CD4-positive, alpha-beta T cell (primary cell): ENCODE measurements at regions not wholly inside any gene's neighbourhood (a gene's known extent, or its start where the extent isn't known, plus 50 kb on each side); places are given as distances from the start of the nearest gene placed in this dataset.

Experiments
- ATAC-seq: fragments of 200-7000 bp; cut with Tn5 transposase; one replicate; pipeline ENCODE4 v1.10.0; 2022; ENCODE audit warnings: mild to moderate bottlenecking; ENCODE audit not compliant: poor library complexity
- CTCF ChIA-PET: fragments of 350-600 bp; sonication (Branson Sonifier 250); formaldehyde crosslinking; loops from one replicate; lab custom pipeline; 2021; ENCODE audit warnings: antibody characterized with exemption, inconsistent platforms; lab: Charles Lee
- POLR2A ChIA-PET: fragments of 350-600 bp; sonication (Branson Sonifier 250); formaldehyde crosslinking; loops from one replicate; lab custom pipeline; 2021; ENCODE audit warnings: antibody characterized with exemption, inconsistent platforms; lab: Charles Lee
- DNase-seq, 14 experiments: peaks; one replicate each; pipeline ENCODE4 v3.0.0-alpha.2; 2013 to 2020; ENCODE audit warnings: mixed read lengths in 2 of 14
- H3K27ac ChIP-seq, 2 donors: one replicate each; pipeline versions ENCODE4 v1.5.1 to v1.7.0; 2013; ENCODE audit warnings: low read length in 2 of 2, low read depth in 1 of 2, mild to moderate bottlenecking in 1 of 2
- H3K27me3 ChIP-seq, 2 experiments: 1 replicate in 1 of 2; 2 replicates in 1 of 2; pipeline versions ENCODE4 v1.6.1 to v1.7.0; 2013; ENCODE audit warnings: low read length in 2 of 2, control low read depth in 1 of 2, mild to moderate bottlenecking in 1 of 2, moderate library complexity in 1 of 2; ENCODE audit not compliant: insufficient read depth in 2 of 2, control insufficient read depth in 1 of 2
- H3K36me3 ChIP-seq: one replicate; pipeline ENCODE4 v1.6.1; 2013; ENCODE audit warnings: low read length, control low read depth; ENCODE audit not compliant: insufficient read depth
- H3K4me1 ChIP-seq: one replicate; pipeline ENCODE4 v1.6.1; 2013; ENCODE audit warnings: low read length, control low read depth; ENCODE audit not compliant: insufficient read depth
- H3K4me3 ChIP-seq: one replicate; pipeline ENCODE4 v1.5.1; 2013; ENCODE audit warnings: mild to moderate bottlenecking, low read length, moderate library complexity
- H3K9me3 ChIP-seq, 2 experiments: 1 replicate in 1 of 2; 2 replicates in 1 of 2; pipeline versions ENCODE4 v1.6.1 to v1.7.0; 2013; ENCODE audit warnings: low read length in 2 of 2, mild to moderate bottlenecking in 2 of 2, control low read depth in 1 of 2, moderate library complexity in 1 of 2; ENCODE audit not compliant: control insufficient read depth in 1 of 2, insufficient read depth in 1 of 2
- H3K27ac Mint-ChIP-seq: one replicate; pipeline ENCODE4 v1.8.0; 2020; ENCODE audit warnings: mixed read lengths
- H3K27me3 Mint-ChIP-seq: one replicate; pipeline ENCODE4 v1.8.0; 2021; ENCODE audit warnings: mixed read lengths
- H3K36me3 Mint-ChIP-seq: one replicate; pipeline ENCODE4 v1.8.0; 2021; ENCODE audit warnings: low read depth, mixed read lengths
- H3K4me1 Mint-ChIP-seq: one replicate; pipeline ENCODE4 v1.8.0; 2021; ENCODE audit warnings: low read depth, mixed read lengths
- H3K4me3 Mint-ChIP-seq: one replicate; pipeline ENCODE4 v1.8.0; 2020; ENCODE audit warnings: mild to moderate bottlenecking, mixed read lengths
- H3K9me3 Mint-ChIP-seq: one replicate; pipeline ENCODE4 v1.8.0; 2020; ENCODE audit warnings: mixed read lengths
- CTCF ChIP-seq: fragments of 200-600 bp; IDR thresholded peaks from one replicate; pipeline ENCODE4 v1.8.0; 2022; ENCODE audit warnings: antibody characterized with exemption, mild to moderate bottlenecking
- intact Hi-C, 2 experiments: fragments of 100-400 bp; cut with DNase I in 1 of 2; cut with micrococcal nuclease in 1 of 2; formaldehyde crosslinking; loops; one replicate each; pipeline versions ENCODE4 v1.15.1 to v1.9.0; 2023 to 2025; cut with DNase I, micrococcal nuclease

GRCh38 chr2:186429104-186429503, 57.0 kb upstream of the ZC3H15 start:
- ChIA-PET CTCF (no interaction called here), POLR2A (no interaction called here)
- Histone ChIP-seq H3K4me1 (no peaks in the 10 kb centered on the region), H3K9me3 (no peaks in the 10 kb centered on the region), H3K27me3 (no peaks in the 10 kb centered on the region), H3K4me3 (no peak overlapping the region), H3K27ac (no peak overlapping the region), H3K36me3 (no peaks in the 10 kb centered on the region)
- H3K4me3 Mint-ChIP-seq: no peak overlapping the region
- intact Hi-C loops: no loop called here
- no peaks in the 10 kb centered on the region for H3K9me3 Mint-ChIP-seq
- ATAC-seq (no peak), DNase-seq (no peak)
- H3K27ac Mint-ChIP-seq: no peak overlapping the region
- peaks cover 27% of the 10 kb centered on the region for H3K4me1 Mint-ChIP-seq
- TF ChIP-seq CTCF: no peak
- no peaks in the 10 kb centered on the region for H3K27me3 Mint-ChIP-seq
- H3K36me3 Mint-ChIP-seq: peaks cover 5% of the 10 kb centered on the region

GRCh38 chr2:186431306-186431705, 54.8 kb upstream of the ZC3H15 start:
- no peak for TF ChIP-seq CTCF
- Histone ChIP-seq H3K27me3 (no peaks in the 10 kb centered on the region), H3K4me3 (no peak overlapping the region), H3K27ac (no peak overlapping the region), H3K9me3 (no peaks in the 10 kb centered on the region), H3K36me3 (no peaks in the 10 kb centered on the region), H3K4me1 (no peaks in the 10 kb centered on the region)
- DNase-seq: no peak
- intact Hi-C loops: no loop called here
- Mint-ChIP-seq H3K9me3 (no peaks in the 10 kb centered on the region), H3K27ac (no peak overlapping the region), H3K4me1 (peaks cover 14% of the 10 kb centered on the region), H3K36me3 (peaks cover 21% of the 10 kb centered on the region), H3K27me3 (no peaks in the 10 kb centered on the region), H3K4me3 (no peak overlapping the region)
- ATAC-seq: no peak
- CTCF ChIA-PET: no interaction called here
- POLR2A ChIA-PET: no interaction called here

GRCh38 chr2:186433040-186433439, 53.0 kb upstream of the ZC3H15 start:
- H3K9me3 ChIP-seq: peaks cover 0 to 3% of the 10 kb centered on the region in 2 experiments
- DNase-seq (no peak), ATAC-seq (no peak)
- TF ChIP-seq CTCF: no peak
- no peak overlapping the region for H3K4me3 ChIP-seq
- Mint-ChIP-seq H3K27me3 (no peaks in the 10 kb centered on the region), H3K9me3 (peaks cover 4% of the 10 kb centered on the region), H3K36me3 (peaks cover 36% of the 10 kb centered on the region), H3K4me1 (peaks cover 1% of the 10 kb centered on the region), H3K4me3 (no peak overlapping the region), H3K27ac (no peak overlapping the region)
- ChIA-PET CTCF (no interaction called here), POLR2A (no interaction called here)
- H3K27ac ChIP-seq: no peak overlapping the region
- no peaks in the 10 kb centered on the region for H3K27me3 ChIP-seq
- no peaks in the 10 kb centered on the region for H3K4me1 ChIP-seq
- H3K36me3 ChIP-seq: no peaks in the 10 kb centered on the region
- intact Hi-C loops: no loop called here
